Astrocyte (in vitro differentiated cells and primary cell): ENCODE measurements at regions not wholly inside any gene's neighbourhood (a gene's known extent, or its start where the extent isn't known, plus 50 kb on each side); places are given as distances from the start of the nearest gene placed in this dataset.

Experiments
- DNase-seq: peaks from one replicate; pipeline ENCODE4 v3.0.0-alpha.2; 2010; ENCODE audit warnings: low read depth
- FAIRE-seq: peaks from 2 replicates; lab custom pipeline; 2011; peaks lifted over from hg19 to GRCh38; lab: Jason Lieb, UNC
- H2AFZ ChIP-seq: 2 replicates; pipeline ENCODE4 v1.6.0; 2012; ENCODE audit warnings: low read depth, low read length, inconsistent platforms
- H3K27ac ChIP-seq: 2 replicates; pipeline ENCODE4 v1.5.1; 2011; ENCODE audit warnings: low read depth, low read length, inconsistent platforms
- H3K27me3 ChIP-seq: 2 replicates; pipeline ENCODE4 v1.6.0; 2011; ENCODE audit warnings: low read length, inconsistent platforms; ENCODE audit not compliant: insufficient read depth
- H3K36me3 ChIP-seq: 2 replicates; pipeline ENCODE4 v1.5.1; 2011; ENCODE audit warnings: low read length, inconsistent platforms; ENCODE audit not compliant: insufficient read depth
- H3K4me1 ChIP-seq: 2 replicates; pipeline ENCODE4 v1.5.1; 2011; ENCODE audit warnings: low read length, inconsistent platforms; ENCODE audit not compliant: insufficient read depth
- H3K4me2 ChIP-seq: 2 replicates; pipeline ENCODE4 v1.6.0; 2012; ENCODE audit warnings: low read length, inconsistent platforms
- H3K4me3 ChIP-seq: 2 replicates; pipeline ENCODE4 v1.5.1; 2011; ENCODE audit warnings: low read depth, mild to moderate bottlenecking, low read length, inconsistent platforms; ENCODE audit not compliant: insufficient read depth
- H3K79me2 ChIP-seq: 2 replicates; pipeline ENCODE4 v1.6.0; 2012; ENCODE audit warnings: mild to moderate bottlenecking, low read length, inconsistent platforms; ENCODE audit not compliant: insufficient read depth
- H3K9ac ChIP-seq: 2 replicates; pipeline ENCODE4 v1.6.0; 2012; ENCODE audit warnings: mild to moderate bottlenecking, low read length, inconsistent platforms
- H3K9me3 ChIP-seq: 2 replicates; pipeline ENCODE4 v1.5.1; 2012; ENCODE audit warnings: low read depth, mild to moderate bottlenecking, low read length, inconsistent platforms; ENCODE audit not compliant: insufficient read depth
- H4K20me1 ChIP-seq: 2 replicates; pipeline ENCODE4 v1.6.0; 2012; ENCODE audit warnings: low read length, inconsistent platforms; ENCODE audit not compliant: insufficient read depth
- H3K27ac Mint-ChIP-seq: one replicate; pipeline ENCODE4 v1.8.0; 2021; ENCODE audit warnings: mild to moderate bottlenecking, mixed read lengths; ENCODE audit not compliant: unreplicated experiment
- H3K27me3 Mint-ChIP-seq: one replicate; pipeline ENCODE4 v1.8.0; 2021; ENCODE audit warnings: low read depth, mixed read lengths; ENCODE audit not compliant: unreplicated experiment
- H3K36me3 Mint-ChIP-seq: one replicate; pipeline ENCODE4 v1.8.0; 2021; ENCODE audit warnings: low read depth, mixed read lengths; ENCODE audit not compliant: unreplicated experiment
- H3K4me1 Mint-ChIP-seq: one replicate; pipeline ENCODE4 v1.8.0; 2021; ENCODE audit warnings: low read depth, mixed read lengths; ENCODE audit not compliant: unreplicated experiment
- H3K4me3 Mint-ChIP-seq: one replicate; pipeline ENCODE4 v1.8.0; 2021; ENCODE audit warnings: mild to moderate bottlenecking, moderate library complexity, mixed read lengths; ENCODE audit not compliant: unreplicated experiment
- H3K9me3 Mint-ChIP-seq: one replicate; pipeline ENCODE4 v1.8.0; 2021; ENCODE audit warnings: mild to moderate bottlenecking, mixed read lengths; ENCODE audit not compliant: unreplicated experiment
- CTCF ChIP-seq: IDR thresholded peaks from 2 replicates; pipeline ENCODE4 v1.5.1; 2011; ENCODE audit warnings: low read depth, mild to moderate bottlenecking, inconsistent platforms, low read length, moderate library complexity; ENCODE audit not compliant: insufficient read depth
- EZH2 ChIP-seq: IDR thresholded peaks from 2 replicates; pipeline ENCODE4 v1.6.1; 2012; ENCODE audit warnings: mild to moderate bottlenecking, low read length, inconsistent platforms; ENCODE audit not compliant: insufficient read depth

- Mint-ChIP-seq H3K27ac (no peak overlapping the region), H3K27me3 (peaks cover 29% of the 10 kb centered on the region), H3K36me3 (no peaks in the 10 kb centered on the region), H3K9me3 (peaks cover 1% of the 10 kb centered on the region), H3K4me1 (peaks cover 8% of the 10 kb centered on the region), H3K4me3 (no peak overlapping the region)
- DNase-seq, result no peak
- Histone ChIP-seq H4K20me1 (no peaks in the 10 kb centered on the region), H2AFZ (no peak overlapping the region), H3K27ac (no peak overlapping the region), H3K4me3 (no peak overlapping the region), H3K27me3 (no peaks in the 10 kb centered on the region), H3K36me3 (no peaks in the 10 kb centered on the region), H3K9me3 (no peaks in the 10 kb centered on the region), H3K4me1 (no peaks in the 10 kb centered on the region), H3K4me2 (no peak overlapping the region), H3K79me2 (no peaks in the 10 kb centered on the region), H3K9ac (no peak overlapping the region)
- TF ChIP-seq EZH2 (no peak), CTCF (no peak)
- FAIRE-seq, result no peak
Observed at GRCh38 chr15:31270767-31271166, 55.9 kb upstream of the KLF13 start.

GRCh38 chr15:31271224-31271635 lies 55.4 kb upstream of the KLF13 start:
- H3K27ac ChIP-seq, result no peak overlapping the region
- H3K79me2 ChIP-seq, result no peaks in the 10 kb centered on the region
- no peaks in the 10 kb centered on the region for H3K36me3 Mint-ChIP-seq
- peaks cover 1% of the 10 kb centered on the region for H3K9me3 Mint-ChIP-seq
- no peak overlapping the region for H3K4me2 ChIP-seq
- H3K36me3 ChIP-seq, result no peaks in the 10 kb centered on the region
- TF ChIP-seq EZH2 (no peak), CTCF (no peak)
- H3K9ac ChIP-seq, result no peak overlapping the region
- DNase-seq, result no peak
- no peak for FAIRE-seq
- no peaks in the 10 kb centered on the region for H3K9me3 ChIP-seq
- H3K27me3 ChIP-seq, result no peaks in the 10 kb centered on the region
- H3K27ac Mint-ChIP-seq, result no peak overlapping the region
- H3K27me3 Mint-ChIP-seq, result peaks cover 29% of the 10 kb centered on the region
- peaks cover 8% of the 10 kb centered on the region for H3K4me1 Mint-ChIP-seq
- H3K4me3 Mint-ChIP-seq, result no peak overlapping the region
- H2AFZ ChIP-seq, result no peak overlapping the region
- H3K4me3 ChIP-seq, result no peak overlapping the region
- H4K20me1 ChIP-seq, result no peaks in the 10 kb centered on the region
- no peaks in the 10 kb centered on the region for H3K4me1 ChIP-seq

- Mint-ChIP-seq H3K4me3 (no peak overlapping the region), H3K27me3 (peaks cover 27% of the 10 kb centered on the region), H3K4me1 (peaks cover 8% of the 10 kb centered on the region), H3K27ac (no peak overlapping the region), H3K36me3 (no peaks in the 10 kb centered on the region), H3K9me3 (peaks cover 1% of the 10 kb centered on the region)
- H3K27me3 ChIP-seq, result no peaks in the 10 kb centered on the region
- H3K9ac ChIP-seq, result no peak overlapping the region
- no peaks in the 10 kb centered on the region for H4K20me1 ChIP-seq
- no peaks in the 10 kb centered on the region for H3K79me2 ChIP-seq
- no peak overlapping the region for H3K4me2 ChIP-seq
- no peaks in the 10 kb centered on the region for H3K9me3 ChIP-seq
- H3K36me3 ChIP-seq, result no peaks in the 10 kb centered on the region
- H3K4me3 ChIP-seq, result no peak overlapping the region
- FAIRE-seq, result no peak
- no peak overlapping the region for H2AFZ ChIP-seq
- no peak for DNase-seq
- no peaks in the 10 kb centered on the region for H3K4me1 ChIP-seq
- no peak overlapping the region for H3K27ac ChIP-seq
- TF ChIP-seq CTCF, result no peak
- TF ChIP-seq EZH2, result no peak
Observed at GRCh38 chr15:31271711-31272557, 54.7 kb upstream of the KLF13 start.
